Colonic mucosa (tissue), 4 donors: ENCODE measurements at regions not wholly inside any gene's neighbourhood (a gene's known extent, or its start where the extent isn't known, plus 50 kb on each side); places are given as distances from the start of the nearest gene placed in this dataset.

Experiments
- DNase-seq: peaks from one replicate; pipeline ENCODE4 v3.0.0-alpha.2; 2020
- H3K27ac ChIP-seq: fragments of 200-600 bp; one replicate; pipeline ENCODE4 v1.8.0; 2021
- H3K27me3 ChIP-seq: fragments of 200-600 bp; one replicate; pipeline ENCODE4 v1.8.0; 2021
- H3K36me3 ChIP-seq: fragments of 200-600 bp; one replicate; pipeline ENCODE4 v1.8.0; 2021
- H3K4me1 ChIP-seq: fragments of 200-600 bp; one replicate; pipeline ENCODE4 v1.8.0; 2021; ENCODE audit warnings: mild to moderate bottlenecking
- H3K4me3 ChIP-seq: fragments of 200-600 bp; one replicate; pipeline ENCODE4 v1.8.0; 2021
- H3K9ac ChIP-seq, 2 donors: one replicate each; pipeline ENCODE4 v1.7.0; 2013; ENCODE audit warnings: control low read depth in 2 of 2, low read depth in 2 of 2, low read length in 2 of 2
- H3K9me3 ChIP-seq: fragments of 200-600 bp; one replicate; pipeline ENCODE4 v1.8.0; 2021
- intact Hi-C: fragments of 100-400 bp; cut with DNase I; formaldehyde crosslinking; loops from one replicate; pipeline ENCODE4 v1.14.1; 2022
- TF ChIP-seq, protein P1 (sequence below): fragments of 200-600 bp; IDR thresholded peaks from one replicate; pipeline ENCODE4 v1.8.0; 2022; ENCODE audit warnings: antibody characterized with exemption, mild to moderate bottlenecking
- donor health status: healthy.
- donor health status: DM: no; HTN: no; CAD: no.
- donor health status: DM: no; HTN: no; CAD: no.

DNA sequence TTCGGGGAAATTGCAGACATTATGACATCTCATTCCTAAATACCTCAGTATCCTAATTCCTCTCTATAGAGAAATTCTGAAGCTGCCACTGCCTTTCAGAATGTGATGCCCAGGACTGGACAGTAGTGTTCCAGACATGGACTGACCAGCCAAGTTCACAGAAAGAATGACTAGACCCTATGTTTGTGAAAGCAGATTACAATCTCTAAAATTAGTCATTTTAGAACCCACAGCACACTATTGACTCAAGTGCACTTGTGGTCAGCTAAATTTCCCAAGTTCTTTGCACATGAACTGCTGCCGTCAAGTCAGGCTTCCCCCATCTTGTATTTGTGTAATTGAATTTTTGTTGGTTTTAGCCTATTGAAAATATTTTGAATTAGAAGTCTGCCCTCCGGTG lies 81.0 kb upstream of the ESX1 start:
- Histone ChIP-seq H3K36me3 (no peaks in the 10 kb centered on the region), H3K4me3 (no peak overlapping the region), H3K4me1 (no peaks in the 10 kb centered on the region), H3K9me3 (no peaks in the 10 kb centered on the region), H3K27me3 (no peaks in the 10 kb centered on the region), H3K9ac (no peak overlapping the region), H3K27ac (no peak overlapping the region)
- DNase-seq: no peak
- TF ChIP-seq, protein P1, sequence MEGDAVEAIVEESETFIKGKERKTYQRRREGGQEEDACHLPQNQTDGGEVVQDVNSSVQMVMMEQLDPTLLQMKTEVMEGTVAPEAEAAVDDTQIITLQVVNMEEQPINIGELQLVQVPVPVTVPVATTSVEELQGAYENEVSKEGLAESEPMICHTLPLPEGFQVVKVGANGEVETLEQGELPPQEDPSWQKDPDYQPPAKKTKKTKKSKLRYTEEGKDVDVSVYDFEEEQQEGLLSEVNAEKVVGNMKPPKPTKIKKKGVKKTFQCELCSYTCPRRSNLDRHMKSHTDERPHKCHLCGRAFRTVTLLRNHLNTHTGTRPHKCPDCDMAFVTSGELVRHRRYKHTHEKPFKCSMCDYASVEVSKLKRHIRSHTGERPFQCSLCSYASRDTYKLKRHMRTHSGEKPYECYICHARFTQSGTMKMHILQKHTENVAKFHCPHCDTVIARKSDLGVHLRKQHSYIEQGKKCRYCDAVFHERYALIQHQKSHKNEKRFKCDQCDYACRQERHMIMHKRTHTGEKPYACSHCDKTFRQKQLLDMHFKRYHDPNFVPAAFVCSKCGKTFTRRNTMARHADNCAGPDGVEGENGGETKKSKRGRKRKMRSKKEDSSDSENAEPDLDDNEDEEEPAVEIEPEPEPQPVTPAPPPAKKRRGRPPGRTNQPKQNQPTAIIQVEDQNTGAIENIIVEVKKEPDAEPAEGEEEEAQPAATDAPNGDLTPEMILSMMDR: no peak
- intact Hi-C loops: no loop called here

DNA sequence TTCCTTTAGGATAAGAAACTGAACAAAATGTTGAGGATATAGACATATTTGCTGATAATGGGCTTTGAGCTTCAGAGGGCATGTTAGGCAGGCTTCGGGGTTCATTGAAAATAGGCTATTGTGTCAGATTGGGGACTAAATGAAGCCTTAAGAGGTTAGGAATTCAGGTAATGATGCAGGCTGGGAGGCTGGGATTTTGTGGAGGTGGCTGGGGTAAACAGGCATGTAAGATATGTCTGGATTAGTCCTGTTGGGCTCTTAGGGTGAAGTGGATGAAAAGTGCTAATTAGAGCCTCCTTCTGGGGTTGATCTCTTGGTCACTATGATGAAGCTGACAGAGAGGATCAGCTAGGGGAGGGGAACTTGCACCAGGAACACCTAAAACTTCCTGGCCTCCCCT lies 80.2 kb upstream of the ESX1 start:
- Histone ChIP-seq H3K4me1 (no peaks in the 10 kb centered on the region), H3K36me3 (no peaks in the 10 kb centered on the region), H3K27ac (no peak overlapping the region), H3K9ac (no peak overlapping the region), H3K27me3 (no peaks in the 10 kb centered on the region), H3K9me3 (no peaks in the 10 kb centered on the region), H3K4me3 (no peak overlapping the region)
- TF ChIP-seq, protein P1: no peak
- DNase-seq: no peak
- intact Hi-C loops: no loop called here

DNA sequence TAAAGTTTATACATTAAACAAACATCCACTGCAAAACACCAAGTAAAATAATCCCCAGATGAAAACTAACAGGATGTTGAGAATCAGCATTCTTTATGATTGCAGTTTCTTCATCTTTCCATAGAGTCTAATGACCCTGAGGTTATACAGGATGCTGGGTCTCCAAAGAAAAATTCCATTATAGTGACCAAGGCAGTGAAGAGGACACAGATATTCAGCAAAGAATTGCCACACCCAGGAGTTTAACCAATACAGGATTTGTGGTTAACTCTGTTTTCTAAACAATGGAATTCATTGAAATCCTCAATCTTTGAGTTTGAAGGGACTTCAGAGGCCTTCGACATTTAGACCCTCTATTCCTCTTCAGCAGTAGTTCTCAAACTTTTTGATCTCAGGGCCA lies 76.2 kb upstream of the ESX1 start:
- Histone ChIP-seq H3K27me3 (no peaks in the 10 kb centered on the region), H3K36me3 (no peaks in the 10 kb centered on the region), H3K9me3 (no peaks in the 10 kb centered on the region), H3K4me1 (no peaks in the 10 kb centered on the region), H3K4me3 (no peak overlapping the region), H3K27ac (no peak overlapping the region), H3K9ac (no peak overlapping the region)
- TF ChIP-seq, protein P1: no peak
- intact Hi-C loops: no loop called here
- DNase-seq: no peak

DNA sequence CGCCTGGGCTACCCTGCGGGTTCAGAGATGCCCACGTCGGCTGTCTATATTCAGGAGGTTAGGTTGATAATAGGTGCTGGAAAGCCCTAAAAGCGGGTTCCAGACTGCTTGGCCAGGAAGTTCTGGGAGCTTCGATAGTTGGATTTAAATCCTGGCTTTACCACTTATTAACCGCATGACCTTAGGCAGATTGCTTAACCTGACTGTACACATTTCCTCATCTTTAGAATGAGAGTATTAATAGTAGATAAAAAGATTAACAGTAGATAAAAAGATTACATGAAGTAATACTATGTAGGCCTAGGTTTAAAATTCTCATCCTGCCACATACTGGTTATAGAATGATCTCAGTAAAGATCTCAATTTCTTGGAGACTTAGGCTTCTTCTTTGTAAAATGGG lies 75.0 kb upstream of the ESX1 start:
- TF ChIP-seq, protein P1: no peak
- no peak for DNase-seq
- H3K9ac ChIP-seq: no peak overlapping the region
- intact Hi-C loops: no loop called here
- H3K9me3 ChIP-seq: no peaks in the 10 kb centered on the region
- H3K27ac ChIP-seq: no peak overlapping the region
- no peaks in the 10 kb centered on the region for H3K27me3 ChIP-seq
- no peaks in the 10 kb centered on the region for H3K4me1 ChIP-seq
- H3K36me3 ChIP-seq: no peaks in the 10 kb centered on the region
- H3K4me3 ChIP-seq: no peak overlapping the region

DNA sequence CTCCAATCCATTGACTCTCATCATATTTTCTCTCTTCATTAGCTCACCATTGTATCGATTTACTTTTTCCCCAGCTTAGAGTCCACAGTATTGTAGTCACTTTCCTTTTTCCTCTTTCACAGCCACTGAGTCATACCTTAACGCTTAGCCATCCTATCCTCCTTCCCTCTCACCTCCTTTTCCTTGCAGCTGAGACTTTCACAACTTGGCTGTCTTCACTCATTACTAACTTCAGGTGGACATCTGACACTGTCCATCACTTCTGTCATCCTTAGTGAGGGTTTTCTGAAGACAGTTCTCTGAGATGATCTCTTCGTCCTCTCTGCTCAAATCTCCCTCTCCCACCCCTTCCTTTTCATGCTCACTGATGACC lies 70.5 kb upstream of the ESX1 start:
- Histone ChIP-seq H3K27ac (no peak overlapping the region), H3K4me3 (no peak overlapping the region), H3K27me3 (no peaks in the 10 kb centered on the region), H3K4me1 (no peaks in the 10 kb centered on the region), H3K9me3 (no peaks in the 10 kb centered on the region), H3K36me3 (no peaks in the 10 kb centered on the region), H3K9ac (no peak overlapping the region)
- TF ChIP-seq, protein P1: no peak
- intact Hi-C loops: no loop called here
- DNase-seq: no peak
